Fibroblast of upper back skin (primary cell): ENCODE measurements at regions not wholly inside any gene's neighbourhood (a gene's known extent, or its start where the extent isn't known, plus 50 kb on each side); places are given as distances from the start of the nearest gene placed in this dataset.

Experiments
- DNase-seq: peaks from one replicate; pipeline ENCODE4 v3.0.0-alpha.2; 2013

DNA sequence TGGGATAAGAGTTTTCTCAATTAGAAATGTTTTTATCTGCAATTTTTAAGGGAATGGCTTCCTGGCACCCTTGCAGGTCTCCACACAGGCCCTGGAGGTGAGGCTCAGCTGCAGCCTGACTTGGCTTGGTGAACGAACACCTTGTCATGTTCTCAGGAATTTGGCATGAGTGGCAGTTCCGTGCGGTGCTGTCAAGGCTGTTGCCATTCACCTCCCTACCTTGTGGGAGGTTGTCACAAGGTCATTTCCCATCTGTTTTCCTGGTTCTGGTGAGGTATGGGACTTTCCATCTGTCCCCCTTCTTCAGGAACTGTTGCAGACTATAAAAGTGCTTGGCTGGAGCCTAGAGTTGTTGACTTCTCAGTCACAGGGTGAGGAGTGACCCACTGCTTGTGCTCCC lies 82.9 kb downstream of the ELOVL4 start:
- DNase-seq, result no peak

DNA sequence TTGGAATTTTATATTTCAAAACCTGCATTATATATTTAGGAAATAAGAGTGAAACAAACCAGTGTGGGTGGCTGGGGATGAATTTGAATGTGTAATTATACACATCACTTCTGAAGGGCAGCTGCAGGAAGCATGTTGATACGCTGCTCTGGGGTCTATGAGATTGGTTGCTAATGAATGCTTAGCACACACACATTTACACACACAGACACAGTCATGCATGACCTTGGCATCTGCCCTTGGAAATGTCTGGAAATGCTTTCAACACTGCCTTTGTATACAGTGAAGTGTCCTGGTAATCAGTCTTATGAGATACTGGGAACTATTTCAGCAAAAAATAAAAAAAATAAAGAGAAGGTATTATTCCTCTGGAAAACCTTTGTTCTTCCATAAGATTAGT lies 83.4 kb downstream of the ELOVL4 start:
- no peak for DNase-seq

DNA sequence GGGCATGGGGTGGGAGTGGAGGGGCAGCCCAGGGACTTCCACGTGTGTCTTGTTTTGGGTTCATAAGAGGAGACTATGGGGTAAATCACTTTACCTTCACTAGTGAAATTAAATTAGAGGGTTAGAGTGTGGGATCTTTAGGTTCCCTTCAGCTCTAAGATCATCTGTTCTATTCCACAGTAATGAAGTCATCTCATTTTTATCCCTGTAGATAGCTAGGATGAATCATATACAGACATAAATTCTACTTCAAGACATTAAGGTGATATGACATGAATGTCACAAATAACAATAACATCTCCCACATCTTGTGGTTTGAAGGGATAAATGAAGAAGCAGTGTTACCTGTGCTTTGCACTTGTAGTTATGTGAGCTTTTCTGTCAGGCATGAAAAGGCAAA lies 83.8 kb downstream of the ELOVL4 start:
- DNase-seq, result no peak

DNA sequence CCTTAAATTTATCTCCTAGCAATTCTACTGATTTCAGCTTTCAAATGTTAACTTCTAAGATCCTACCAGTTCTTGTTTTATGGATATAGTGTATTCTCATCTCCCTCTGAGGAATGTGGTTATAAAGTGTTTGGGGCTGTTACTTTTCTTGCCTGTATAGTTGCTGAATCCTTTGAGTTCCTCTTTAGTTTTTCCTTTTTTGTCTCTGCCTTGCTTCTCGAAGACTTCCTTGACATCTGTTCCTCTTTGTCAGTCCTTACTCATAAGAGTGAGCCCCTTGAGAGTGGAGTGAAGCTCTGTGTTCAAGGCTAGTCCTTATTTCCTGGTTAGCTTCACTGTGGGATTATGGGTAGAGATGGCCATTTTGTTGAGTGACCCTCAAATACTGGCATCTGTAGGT lies 84.6 kb downstream of the ELOVL4 start:
- DNase-seq, result no peak

DNA sequence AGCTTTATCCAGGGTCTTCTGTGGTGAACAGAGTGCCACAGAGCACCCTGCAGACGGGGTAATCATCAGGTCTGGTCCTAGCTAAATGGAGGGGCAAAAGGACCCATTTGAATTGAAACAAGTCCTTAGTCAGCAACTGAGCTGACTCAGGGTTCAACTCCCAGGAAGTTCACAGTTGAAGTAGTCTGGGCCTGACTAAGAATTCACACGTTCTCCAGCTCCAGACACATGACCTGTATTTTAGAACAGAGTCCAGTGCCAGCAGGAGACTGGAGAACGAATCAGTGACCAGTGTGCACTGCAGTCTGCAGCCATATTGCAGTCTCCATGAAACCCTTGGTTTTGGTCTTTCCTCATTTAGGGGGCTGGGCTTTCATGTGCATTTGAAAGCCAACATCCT lies 85.2 kb downstream of the ELOVL4 start:
- no peak for DNase-seq

DNA sequence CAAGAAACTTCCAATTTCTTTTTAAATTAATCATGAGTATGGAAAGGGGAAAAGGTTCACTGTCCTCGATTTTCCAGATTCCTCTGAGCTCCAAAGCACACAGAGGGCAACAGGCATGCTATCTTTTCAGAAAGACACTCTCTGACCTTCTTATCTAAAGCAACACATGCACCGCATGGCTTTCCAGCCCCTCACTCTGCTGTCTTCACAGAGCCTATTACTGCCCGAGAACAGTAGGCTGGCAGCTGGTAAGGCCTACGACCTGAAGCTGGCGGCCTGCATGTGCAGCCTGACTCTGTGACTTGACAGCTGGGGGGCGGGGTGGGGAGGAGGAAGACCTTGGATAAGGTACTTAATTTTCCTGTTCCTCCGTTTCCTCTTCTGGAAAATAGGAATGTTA lies 86.3 kb downstream of the ELOVL4 start:
- no peak for DNase-seq

DNA sequence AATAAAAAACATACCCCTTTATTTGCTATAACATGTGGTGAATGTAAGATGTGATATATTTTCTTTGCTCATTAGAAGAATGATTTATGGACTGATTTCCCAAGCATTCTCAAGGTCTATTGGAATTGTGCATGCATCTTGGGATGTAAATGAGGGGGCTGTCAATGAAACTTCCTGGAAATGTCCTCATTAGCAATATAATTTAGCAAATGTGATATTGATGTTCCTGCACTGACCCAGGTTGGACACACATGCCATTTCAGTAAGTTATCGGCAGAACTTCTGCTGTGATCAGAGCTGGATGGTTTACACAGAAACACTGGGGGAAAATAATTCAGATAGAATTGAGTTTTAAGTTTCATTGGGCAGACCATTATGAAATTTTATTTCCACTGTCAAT lies 99.9 kb downstream of the ELOVL4 start:
- no peak for DNase-seq

DNA sequence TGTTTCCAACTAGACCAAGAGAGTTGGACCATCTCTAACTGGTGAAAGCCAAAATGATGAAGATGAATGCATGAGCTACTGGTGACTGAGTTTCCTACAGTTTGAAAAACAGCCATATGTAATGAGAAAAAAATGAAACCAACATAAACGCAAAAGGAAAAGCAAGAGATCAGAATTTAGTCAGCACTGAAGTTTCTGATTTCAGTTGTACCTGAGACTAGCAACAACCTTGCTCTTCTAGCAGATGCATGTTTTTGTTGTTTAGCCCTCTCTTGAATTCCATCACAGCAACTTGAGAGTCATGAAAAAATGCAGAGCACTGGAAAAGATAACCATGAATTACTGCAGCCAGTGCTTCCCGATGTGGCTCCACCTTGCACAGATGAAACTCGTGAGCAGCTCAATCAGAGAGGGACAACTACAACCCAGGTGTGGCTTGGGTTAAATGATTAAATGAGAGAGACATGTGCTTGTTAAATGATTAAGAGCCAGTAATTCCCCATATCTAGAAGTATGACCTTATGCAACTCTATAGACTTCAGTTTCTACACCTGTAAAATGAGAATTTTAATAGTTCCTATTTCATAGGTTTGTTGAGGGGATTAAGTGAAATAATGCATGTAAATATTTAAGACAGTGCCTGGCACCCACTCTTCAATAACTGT lies 104.8 kb downstream of the ELOVL4 start:
- DNase-seq, result no peak

DNA sequence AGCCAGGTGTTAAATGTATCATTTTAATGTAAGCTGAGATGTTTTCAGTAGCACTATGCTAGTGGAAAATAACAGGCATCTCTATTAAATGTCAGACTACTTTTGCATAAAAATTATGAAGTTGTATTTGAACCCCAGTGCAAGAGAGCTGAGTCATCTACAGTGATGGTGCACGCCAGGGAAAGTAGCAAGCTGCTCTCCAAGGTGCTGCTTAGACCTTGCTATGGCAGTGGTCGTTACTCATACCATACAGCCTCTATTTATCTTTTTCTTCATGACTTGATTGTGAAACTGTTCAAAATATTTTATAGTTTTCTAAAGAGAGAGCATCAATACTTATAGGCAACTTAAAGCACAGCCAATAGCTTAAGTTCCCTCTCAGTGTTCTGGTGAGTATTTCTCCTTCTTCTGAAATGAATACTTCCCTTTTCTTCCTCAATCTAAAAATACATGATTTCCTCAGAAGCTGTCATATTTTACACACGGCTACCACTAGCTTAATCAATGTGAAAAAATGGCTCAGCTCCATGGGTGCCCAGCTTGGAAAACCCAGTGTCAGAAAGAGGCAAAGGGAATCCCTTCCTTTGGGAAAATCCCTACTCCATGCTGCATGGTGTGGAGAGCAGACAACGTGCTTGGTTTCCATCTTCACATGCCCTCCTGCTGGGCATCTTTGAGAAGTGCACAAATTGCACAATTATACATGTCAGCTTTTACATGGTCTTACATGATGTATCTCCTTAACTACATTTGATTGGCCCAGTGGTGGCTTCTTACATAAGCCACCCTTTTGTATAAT lies 105.6 kb downstream of the ELOVL4 start:
- DNase-seq, result no peak

DNA sequence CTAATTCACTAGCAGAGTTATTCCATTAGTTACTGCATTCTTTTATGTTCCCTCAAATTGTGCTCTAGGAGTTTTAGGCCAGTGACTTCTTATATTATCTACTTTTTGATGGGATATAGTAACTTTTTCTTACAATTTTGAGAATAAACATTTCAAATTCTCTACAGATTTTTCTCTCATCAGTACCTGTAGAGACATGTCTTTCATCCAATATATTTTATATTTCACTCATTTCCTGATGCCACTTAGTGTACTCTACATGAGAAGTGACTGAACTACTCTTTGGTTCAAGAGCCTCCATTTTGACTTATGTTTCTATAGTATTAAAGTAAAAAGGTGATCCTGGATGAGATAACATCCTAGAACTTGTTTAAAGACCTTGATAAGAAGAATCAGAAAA lies 108.5 kb downstream of the ELOVL4 start:
- DNase-seq, result no peak

DNA sequence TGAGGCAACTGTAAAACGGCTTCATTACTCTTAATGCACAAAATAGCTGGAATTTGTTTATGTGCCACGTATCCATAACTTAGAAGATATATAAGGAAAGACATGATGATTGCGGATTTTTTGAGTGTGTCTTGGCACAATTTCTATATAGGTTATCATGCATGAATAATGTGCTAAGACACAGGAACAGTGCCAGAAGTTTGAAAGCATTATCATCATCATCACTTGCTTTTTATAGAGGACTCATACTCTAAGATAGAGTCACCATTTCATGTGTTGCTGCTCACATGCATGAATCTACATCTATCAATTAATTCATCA lies 113.4 kb downstream of the ELOVL4 start:
- peak; percentile 61 for DNase-seq

DNA sequence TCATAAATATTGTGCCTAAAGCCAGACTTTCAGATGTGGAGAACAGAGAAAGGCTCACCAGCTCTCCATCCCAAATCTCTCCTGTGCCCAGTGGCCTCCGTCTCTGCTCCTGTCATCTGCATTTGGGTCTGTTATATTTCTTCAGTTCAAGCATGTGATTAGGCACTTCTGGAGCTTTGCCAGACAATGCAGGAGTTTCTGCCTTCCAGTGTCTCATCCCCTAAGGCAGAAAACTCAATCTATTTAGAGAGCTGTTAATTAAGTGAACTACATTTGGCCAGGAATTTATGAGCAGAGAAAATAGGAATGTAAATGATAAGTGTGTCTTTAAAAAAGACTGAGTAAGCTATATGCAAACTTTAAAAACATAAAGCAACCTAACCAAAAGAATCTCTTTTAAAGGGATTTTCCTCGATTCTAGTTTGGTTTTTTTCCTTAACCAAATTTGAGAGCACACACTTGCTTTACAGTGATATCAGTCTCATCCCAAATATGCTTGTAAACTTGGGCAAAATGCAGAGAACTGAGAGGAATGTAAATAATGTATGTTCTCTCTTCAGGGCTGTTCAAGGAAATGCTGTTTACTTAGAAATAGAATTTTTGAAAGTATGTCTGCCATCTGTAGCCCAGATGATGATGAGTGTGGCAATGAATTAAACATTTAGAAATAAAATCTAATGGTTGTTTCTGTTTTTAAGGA lies 113.9 kb downstream of the ELOVL4 start:
- peak; percentile 30 for DNase-seq

DNA sequence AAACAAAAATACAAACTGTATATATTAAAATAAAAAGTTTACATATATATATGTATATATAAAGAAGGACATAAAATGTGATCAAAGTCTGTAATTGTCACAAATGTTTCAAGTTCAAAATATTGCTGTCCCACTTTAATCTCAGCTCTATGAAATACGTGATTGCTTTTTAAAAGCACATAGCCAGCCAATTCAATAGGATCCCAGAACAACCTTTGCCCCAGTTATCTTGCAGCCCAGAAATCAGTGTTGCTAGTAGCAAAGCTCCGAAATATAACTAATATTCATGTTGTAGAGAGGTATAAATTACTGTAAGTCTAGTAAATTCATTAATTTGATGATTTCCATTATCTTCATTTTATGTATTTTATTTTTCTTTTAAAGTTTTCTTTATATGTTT lies 114.6 kb downstream of the ELOVL4 start:
- no peak for DNase-seq

DNA sequence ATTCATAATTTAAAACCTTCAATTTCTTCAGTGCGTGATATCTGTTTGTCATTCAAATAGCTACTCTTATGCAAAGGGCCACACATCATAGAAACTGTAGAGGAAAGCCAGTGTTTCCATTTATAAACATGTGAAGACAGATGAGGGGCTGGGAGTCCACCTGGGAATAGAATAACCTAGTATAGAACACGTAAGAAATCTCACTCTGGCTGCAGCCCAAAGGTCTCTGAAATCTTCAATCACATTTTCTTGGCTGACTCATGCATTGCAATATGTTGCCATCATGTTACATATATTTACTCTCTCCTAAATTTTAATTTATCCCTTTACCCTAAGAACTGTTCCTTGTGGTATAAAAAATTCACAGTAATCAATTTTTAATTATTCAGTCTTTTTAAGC lies 123.2 kb downstream of the ELOVL4 start:
- peak; percentile 75 for DNase-seq

DNA sequence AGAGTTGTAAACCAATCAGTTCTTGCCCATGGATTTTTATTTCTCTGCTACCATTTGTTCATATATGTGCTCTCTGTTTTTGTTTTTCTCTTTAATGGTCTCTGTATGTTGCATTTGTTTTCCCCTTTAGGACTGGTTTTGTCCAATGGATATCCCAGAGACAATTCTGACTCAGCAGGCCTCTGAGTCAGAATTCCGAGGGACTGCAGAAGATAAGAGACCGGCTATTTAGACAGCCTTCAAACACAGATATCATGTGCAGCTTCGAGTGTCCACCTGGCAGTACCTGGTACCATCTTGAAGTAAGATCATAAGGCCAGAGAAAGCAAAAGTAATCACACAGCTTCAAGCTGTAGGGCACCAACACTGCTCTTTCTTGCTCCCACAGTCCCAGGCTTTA lies 125.5 kb downstream of the ELOVL4 start:
- no peak for DNase-seq

DNA sequence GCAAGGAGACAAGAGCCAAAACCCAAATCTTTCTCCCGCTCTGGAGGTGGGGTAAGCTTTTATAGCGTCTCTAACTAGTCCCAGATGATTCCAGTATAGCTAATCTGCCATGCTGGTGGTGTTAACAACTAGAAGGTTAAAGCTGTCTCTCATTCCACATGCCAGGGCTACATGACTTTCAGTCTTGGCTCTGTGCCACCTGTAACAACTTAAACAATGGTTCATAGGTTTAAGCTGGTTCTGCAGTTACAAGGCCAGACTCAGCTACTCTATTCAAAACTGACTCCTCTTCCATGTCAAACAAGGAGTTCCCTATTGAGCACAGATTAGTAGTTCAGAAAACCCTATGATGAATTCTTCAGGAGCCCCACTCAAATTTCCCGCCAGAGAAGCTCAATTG lies 128.9 kb downstream of the ELOVL4 start:
- DNase-seq, result no peak

DNA sequence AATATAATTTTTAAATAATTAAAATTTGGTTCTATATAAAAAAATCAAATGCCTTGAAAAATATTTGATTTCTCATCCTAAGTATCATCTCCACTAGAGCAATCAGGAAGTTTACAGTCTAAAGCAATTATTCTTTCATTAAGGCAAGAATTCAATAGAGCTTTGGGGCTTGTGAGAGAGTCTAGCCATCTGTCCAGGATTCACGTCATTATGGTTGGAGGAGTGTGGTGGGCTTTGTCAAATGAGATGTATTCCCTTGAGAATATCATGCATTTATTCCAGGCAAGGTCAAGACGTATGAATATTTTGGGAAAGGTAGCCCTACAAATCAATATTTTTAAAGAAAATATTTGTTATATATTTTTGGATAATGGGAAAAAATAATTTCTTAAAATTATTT lies 132.4 kb downstream of the ELOVL4 start:
- DNase-seq, result no peak

DNA sequence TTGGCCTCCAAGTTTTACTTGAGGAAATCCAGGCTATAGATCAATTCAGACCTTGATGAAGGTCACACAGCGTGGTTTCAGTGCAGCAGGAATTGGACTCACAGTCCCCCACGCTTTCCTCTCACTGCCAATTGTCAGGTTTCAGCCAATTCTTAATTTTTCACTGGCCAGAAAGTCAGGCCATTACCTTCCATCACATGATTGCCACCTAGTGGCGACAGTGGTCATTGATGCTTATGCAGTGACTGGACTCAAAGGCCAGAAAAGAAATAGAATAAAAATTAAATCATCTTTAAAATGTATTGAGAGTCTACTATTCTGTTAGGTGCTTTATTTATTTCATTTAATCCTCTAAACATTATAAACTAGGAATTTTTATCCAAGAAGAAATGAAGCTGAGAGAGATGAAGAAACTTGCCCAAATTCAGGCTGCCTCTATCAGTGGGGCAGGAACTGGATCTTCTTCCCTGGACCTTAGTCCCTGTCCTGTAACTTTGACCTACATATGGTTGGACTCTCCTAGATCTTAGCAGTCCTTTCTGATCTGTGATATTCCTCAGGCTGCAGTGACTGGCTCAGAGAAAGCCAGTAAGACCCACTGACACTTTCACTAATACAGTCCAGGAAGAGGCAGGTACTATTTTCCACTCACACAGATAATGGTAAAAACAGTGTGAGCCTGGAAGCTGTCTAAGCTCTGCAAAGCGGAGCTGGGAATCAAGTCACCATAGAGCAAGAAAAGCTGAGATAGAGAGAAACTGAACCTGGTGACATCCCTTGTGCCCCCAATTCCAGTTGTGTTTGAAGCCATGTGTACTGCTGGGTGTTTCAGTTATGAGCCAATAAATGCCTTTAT lies 133.3 kb downstream of the ELOVL4 start:
- DNase-seq, result peak; percentile 60

DNA sequence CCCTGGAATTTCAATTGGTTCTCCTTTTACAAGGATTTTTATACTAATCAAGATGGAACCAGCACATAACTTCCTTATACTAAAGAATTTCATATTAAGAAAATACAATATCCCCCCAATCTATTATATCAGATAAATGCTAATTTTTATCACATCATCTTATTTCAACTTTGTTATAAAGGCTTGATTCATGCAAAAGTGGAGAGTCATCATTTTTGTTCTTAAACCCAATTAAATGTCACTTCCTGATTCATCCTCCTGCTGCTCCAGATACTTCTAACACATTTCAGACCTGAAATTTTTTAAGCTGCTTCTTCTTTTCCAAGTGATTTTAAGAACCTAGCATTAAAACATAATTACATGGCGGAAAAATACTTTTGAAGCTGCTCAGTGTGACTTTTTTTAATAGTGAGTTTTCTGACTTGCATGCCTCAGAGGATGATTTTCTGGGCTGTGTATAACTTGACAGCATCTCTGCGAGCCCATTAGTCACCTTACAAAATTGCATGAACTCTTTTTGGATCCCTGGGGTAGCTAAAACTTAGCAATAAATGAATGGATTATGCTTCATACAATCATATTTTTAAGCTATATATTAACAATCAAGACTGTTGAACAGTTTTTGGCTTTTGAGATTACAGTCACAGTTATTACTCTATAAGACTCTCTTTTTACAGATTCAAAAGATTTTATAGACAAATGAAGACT lies 134.1 kb downstream of the ELOVL4 start:
- DNase-seq, result peak; percentile 13

DNA sequence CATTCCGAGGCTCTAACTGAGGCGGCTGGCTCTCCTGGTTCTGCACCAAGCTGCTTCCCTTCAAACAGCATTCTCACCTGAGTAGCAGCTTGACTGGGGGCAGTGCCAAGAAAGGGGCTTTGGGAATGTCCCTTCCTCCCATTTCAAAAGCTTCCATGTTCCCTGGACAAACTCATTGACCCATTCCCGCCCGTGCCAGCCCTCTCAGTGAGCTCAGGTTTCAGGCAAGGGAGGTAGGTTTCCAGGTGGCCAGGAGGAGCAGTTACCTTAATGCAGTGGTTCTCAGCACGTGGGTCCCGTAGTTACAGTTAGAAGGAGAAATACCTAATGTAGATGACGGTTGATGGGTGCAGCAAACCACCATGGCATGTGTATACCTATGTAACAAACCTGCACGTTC lies 135.2 kb downstream of the ELOVL4 start:
- no peak for DNase-seq

DNA sequence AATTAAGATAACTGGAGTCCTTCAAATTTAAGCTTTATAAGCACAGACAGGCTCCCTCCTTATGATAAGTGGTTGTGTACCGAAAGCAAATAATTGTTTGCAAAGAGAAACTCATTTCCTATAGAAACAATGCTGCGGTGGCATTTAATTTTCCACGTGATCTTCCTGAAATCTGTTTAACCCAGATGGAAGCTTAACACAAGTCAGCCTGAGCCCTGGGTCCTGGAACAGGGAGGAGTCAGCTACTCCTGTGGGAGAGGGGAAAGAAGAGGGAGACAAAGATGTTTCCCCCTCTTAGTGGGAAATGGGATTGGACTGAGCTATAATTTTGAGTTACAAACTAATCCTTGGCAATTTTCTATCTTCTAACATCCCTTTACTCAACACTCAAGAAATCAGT lies 136.5 kb downstream of the ELOVL4 start:
- DNase-seq, result no peak

DNA sequence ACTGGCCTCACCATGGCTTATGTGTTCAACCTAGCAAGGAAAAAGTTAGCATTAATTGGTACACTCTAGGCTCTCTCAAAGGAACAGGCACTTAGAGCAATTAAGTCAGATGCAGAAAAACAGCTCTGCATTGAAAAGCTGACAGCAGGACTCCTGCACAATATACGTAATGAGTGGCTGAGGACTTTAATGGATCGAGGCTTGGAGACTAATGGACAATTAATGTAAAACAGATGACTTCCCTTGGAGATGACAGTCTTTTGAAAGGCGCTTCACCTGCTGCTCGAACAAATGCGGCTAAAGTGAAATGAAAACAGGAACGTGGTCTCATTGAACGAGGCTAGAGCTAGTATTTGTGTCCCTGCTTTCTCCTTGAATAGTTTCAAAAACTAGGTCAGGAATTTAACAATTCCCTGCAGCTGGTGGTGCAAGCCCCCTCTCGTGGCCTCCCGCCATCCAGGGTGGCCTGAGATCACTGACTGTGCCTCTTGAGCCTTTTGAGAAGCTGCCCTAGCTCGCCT lies 137.1 kb downstream of the ELOVL4 start:
- DNase-seq, result peak; percentile 24
